ENCODE measurements at regions not wholly inside any gene's neighbourhood (a gene's known extent, or its start where the extent isn't known, plus 50 kb on each side); places are given as distances from the start of the nearest gene placed in this dataset.

- no peaks in the 10 kb centered on the region for H3K9me3 ChIP-seq
- H3K4me3 ChIP-seq: no peak overlapping the region
- H3K4me1 ChIP-seq (ENCODE audit: low read depth): no peaks in the 10 kb centered on the region
- intact Hi-C loops (cut with DNase I, micrococcal nuclease): no loop called here
- DNase-seq (no peak), ATAC-seq (no peak)
- TF ChIP-seq CTCF (IDR thresholded peaks at IDR 0.05): no peak
- H3K36me3 ChIP-seq (ENCODE audit: low read depth): no peaks in the 10 kb centered on the region
Observed at GRCh38 chr2:185607945-185608344, 130.7 kb upstream of the FSIP2 start.

GRCh38 chr2:185608799-185609198, 129.8 kb upstream of the FSIP2 start:
- H3K4me1 ChIP-seq (ENCODE audit: low read depth): no peaks in the 10 kb centered on the region
- intact Hi-C loops (cut with DNase I, micrococcal nuclease): no loop called here
- DNase-seq: no peak
- H3K36me3 ChIP-seq (ENCODE audit: low read depth): no peaks in the 10 kb centered on the region
- no peak for ATAC-seq
- no peak for TF ChIP-seq CTCF (IDR thresholded peaks at IDR 0.05)
- no peak overlapping the region for H3K4me3 ChIP-seq
- H3K9me3 ChIP-seq: no peaks in the 10 kb centered on the region

GRCh38 chr2:185610301-185610700, 128.3 kb upstream of the FSIP2 start:
- intact Hi-C loops (cut with DNase I, micrococcal nuclease): no loop called here
- no peak for ATAC-seq
- TF ChIP-seq CTCF (IDR thresholded peaks at IDR 0.05): no peak

GRCh38 chr2:185618625-185619024, 120.0 kb upstream of the FSIP2 start:
- no peaks in the 10 kb centered on the region for H3K4me1 ChIP-seq (ENCODE audit: low read depth)
- intact Hi-C loops (cut with DNase I, micrococcal nuclease): no loop called here
- DNase-seq: no peak
- H3K36me3 ChIP-seq (ENCODE audit: low read depth): no peaks in the 10 kb centered on the region
- no peak for TF ChIP-seq CTCF (IDR thresholded peaks at IDR 0.05)
- H3K9me3 ChIP-seq: no peaks in the 10 kb centered on the region
- no peak for ATAC-seq
- no peak overlapping the region for H3K4me3 ChIP-seq

More at GRCh38 chr2:185610301-185610700, 128.3 kb upstream of the FSIP2 start:
- H3K4me3 ChIP-seq: no peak overlapping the region
- H3K9me3 ChIP-seq: no peaks in the 10 kb centered on the region
- no peak for DNase-seq
- H3K4me1 ChIP-seq (ENCODE audit: low read depth): no peaks in the 10 kb centered on the region
- no peaks in the 10 kb centered on the region for H3K36me3 ChIP-seq (ENCODE audit: low read depth)

- Histone ChIP-seq H3K4me1 (ENCODE audit: low read depth) (no peaks in the 10 kb centered on the region), H3K9me3 (no peaks in the 10 kb centered on the region), H3K36me3 (ENCODE audit: low read depth) (no peaks in the 10 kb centered on the region), H3K4me3 (no peak overlapping the region)
- intact Hi-C loops (cut with DNase I, micrococcal nuclease): no loop called here
- ATAC-seq (no peak), DNase-seq (no peak)
- TF ChIP-seq CTCF (IDR thresholded peaks at IDR 0.05): no peak
Observed at GRCh38 chr2:185625604-185626003, 113.0 kb upstream of the FSIP2 start.

GRCh38 chr2:185628985-185629384, 109.6 kb upstream of the FSIP2 start:
- ATAC-seq: peak; percentile 24
- intact Hi-C loops (cut with DNase I, micrococcal nuclease): no loop called here

More at GRCh38 chr2:185628985-185629384, 109.6 kb upstream of the FSIP2 start:
- no peak overlapping the region for H3K4me3 ChIP-seq
- H3K4me1 ChIP-seq (ENCODE audit: low read depth): no peaks in the 10 kb centered on the region
- H3K36me3 ChIP-seq (ENCODE audit: low read depth): no peaks in the 10 kb centered on the region
- H3K9me3 ChIP-seq: no peaks in the 10 kb centered on the region
- peak in 2 of 3 donors; percentile 35 to 36 for DNase-seq
- TF ChIP-seq CTCF (IDR thresholded peaks at IDR 0.05): no peak
